22Rv1 (cell line): ENCODE measurements at regions not wholly inside any gene's neighbourhood (a gene's known extent, or its start where the extent isn't known, plus 50 kb on each side); places are given as distances from the start of the nearest gene placed in this dataset.

Source experiments
- H3K27ac ChIP-seq: fragments of 450-650 bp; 2 replicates; pipeline ENCODE4 v1.5.1; 2017
- ZFX ChIP-seq: fragments of 450-650 bp; IDR thresholded peaks from 2 replicates; pipeline ENCODE4 v1.6.1; 2017; ENCODE audit warnings: antibody characterized with exemption, borderline replicate concordance
- TF ChIP-seq, protein P1 (sequence below): fragments of 450-650 bp; IDR thresholded peaks from 2 replicates; pipeline ENCODE4 v1.5.1; 2017; ENCODE audit warnings: mild to moderate bottlenecking

DNA sequence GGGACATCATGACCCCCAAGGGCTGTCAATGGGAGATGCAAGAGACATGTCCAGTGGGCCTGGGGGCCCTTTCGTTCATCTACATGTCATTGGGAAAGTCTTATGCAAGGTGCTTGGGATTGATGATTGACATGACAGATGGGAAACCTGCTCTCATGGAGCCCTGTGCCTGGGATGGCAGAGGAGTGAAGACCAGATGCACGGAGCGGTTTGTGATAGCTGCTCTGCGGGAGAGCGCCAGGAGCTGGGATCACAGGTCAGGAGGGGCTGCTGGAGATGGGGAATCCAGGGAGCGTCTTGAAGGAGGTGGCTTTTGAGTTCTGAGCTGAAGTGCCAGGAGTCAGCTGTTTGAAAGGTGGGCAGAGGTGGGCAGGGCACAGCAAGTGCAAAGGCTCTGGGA is 104.3 kb downstream of the FGF18 start:
- TF ChIP-seq, protein P1, sequence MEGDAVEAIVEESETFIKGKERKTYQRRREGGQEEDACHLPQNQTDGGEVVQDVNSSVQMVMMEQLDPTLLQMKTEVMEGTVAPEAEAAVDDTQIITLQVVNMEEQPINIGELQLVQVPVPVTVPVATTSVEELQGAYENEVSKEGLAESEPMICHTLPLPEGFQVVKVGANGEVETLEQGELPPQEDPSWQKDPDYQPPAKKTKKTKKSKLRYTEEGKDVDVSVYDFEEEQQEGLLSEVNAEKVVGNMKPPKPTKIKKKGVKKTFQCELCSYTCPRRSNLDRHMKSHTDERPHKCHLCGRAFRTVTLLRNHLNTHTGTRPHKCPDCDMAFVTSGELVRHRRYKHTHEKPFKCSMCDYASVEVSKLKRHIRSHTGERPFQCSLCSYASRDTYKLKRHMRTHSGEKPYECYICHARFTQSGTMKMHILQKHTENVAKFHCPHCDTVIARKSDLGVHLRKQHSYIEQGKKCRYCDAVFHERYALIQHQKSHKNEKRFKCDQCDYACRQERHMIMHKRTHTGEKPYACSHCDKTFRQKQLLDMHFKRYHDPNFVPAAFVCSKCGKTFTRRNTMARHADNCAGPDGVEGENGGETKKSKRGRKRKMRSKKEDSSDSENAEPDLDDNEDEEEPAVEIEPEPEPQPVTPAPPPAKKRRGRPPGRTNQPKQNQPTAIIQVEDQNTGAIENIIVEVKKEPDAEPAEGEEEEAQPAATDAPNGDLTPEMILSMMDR = no peak
- no peak for TF ChIP-seq ZFX
- no peak overlapping the region for H3K27ac ChIP-seq

DNA sequence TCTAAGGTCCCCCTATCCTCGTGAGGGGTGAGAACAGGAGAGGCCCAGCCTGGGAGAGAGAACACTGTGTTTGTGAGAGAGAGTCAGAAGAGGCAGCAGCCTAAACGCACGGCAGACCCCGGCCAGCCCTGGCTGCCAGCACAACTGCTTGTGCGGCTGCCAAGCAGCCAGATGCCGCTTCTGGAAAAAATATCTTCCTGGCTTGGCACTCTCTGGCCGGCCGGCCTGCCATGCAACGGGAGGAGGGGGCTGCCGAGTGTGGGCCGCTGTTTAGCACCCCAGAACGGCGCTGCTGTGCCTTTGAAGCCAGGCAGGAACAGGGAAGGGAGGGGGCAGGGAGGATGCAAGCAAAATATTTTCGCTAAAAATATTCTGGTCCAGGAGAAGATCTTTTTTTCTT is 105.0 kb downstream of the FGF18 start:
- TF ChIP-seq ZFX = no peak
- TF ChIP-seq, protein P1 = no peak
- no peak overlapping the region for H3K27ac ChIP-seq

DNA sequence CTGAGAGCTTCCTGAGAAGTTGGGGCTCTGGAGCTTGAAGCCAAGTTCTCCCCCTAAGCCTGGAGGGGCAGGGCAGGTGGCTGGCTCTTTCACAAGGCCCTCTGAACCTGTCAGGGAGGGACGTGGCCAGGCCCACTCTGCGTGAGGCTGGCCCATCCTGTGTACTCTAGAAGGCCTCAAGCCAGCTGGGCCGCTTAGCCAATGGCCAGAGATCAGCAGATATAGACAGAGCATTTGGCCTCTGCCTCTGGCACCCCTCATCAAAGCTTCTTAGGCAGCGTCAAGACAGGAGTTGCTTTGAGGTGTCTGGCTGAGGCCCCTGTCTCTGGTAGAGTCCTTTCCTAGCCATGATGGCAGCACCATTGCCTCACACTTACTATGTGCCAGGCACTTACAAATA is 105.6 kb downstream of the FGF18 start:
- no peak overlapping the region for H3K27ac ChIP-seq
- TF ChIP-seq, protein P1 = no peak
- TF ChIP-seq ZFX = no peak

DNA sequence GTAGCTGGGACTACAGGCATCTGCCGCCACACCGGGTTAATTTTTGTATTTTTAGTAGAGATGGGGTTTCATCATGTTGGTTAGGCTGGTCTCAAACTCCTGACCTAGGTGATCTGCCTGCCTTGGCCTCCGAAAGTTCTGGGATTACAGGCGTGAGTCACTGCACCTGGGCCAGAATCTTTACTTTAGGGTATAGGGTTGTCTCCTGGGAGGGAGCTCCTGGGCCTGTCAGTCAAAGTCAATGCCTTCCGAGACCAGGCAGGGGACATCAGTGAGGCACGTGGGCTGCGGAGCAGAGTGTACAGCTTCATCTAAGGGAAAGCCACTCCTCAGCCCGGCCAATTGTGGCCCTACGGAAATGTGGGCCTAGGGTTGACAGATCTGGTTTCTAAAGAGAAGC is 108.6 kb downstream of the FGF18 start:
- no peak overlapping the region for H3K27ac ChIP-seq
- TF ChIP-seq, protein P1 = no peak
- TF ChIP-seq ZFX = no peak

DNA sequence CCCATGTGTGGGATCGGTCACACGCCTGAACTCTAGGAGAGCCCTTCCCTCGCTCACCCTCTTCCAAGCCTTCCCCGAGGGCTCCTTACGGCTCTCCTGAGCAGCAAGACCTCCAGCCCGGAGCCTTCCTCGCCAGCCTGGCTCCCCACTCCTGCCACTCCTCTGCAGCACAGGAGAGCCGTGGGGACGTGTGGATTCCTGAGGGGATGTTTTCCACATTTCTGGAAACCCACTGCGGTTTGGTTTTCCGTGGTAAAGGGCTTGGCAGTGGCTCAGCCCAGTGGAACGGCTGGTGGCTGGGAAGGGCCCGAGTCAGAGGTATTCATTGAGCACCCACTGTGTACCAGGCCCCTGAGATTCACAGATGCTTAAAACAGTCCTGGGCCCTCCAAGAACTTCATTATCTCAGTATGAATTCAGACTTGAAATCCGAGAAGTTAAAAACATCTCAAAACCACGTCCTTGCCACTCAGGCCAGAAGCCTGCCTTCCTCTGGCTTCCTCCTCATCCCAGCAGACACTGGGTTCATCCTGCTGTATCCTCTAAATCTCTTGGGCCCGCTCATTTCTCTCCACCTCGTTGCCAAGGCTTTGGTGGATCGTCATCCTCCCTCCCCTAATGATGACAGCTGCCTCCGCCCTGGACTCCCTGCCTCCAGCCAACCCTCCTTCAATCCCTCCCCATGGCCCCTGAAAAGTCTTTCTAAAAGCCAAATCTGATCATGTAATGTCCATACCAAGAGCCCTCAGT is 109.6 kb downstream of the FGF18 start:
- TF ChIP-seq ZFX = no peak
- TF ChIP-seq, protein P1 = no peak
- no peak overlapping the region for H3K27ac ChIP-seq

DNA sequence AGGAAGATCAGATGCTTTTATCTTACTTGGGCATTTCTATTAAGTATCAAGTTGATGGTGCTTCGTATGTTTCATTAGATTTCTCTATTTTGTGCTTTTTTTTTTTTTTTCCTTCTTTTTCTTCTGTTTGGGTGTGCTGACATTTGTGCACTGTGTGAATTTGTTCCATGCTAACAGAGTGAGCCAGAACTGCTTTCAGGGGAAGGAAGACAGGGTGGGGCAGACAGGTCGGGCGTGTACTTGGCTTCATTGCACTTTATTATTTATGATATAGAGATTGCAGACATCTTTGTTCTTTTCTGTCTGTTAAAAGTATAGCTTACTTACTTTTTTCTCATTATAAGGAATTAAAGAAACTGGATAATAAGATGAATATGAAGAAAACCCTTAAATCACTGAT is 112.2 kb downstream of the FGF18 start:
- no peak overlapping the region for H3K27ac ChIP-seq
- no peak for TF ChIP-seq ZFX
- TF ChIP-seq, protein P1 = no peak

DNA sequence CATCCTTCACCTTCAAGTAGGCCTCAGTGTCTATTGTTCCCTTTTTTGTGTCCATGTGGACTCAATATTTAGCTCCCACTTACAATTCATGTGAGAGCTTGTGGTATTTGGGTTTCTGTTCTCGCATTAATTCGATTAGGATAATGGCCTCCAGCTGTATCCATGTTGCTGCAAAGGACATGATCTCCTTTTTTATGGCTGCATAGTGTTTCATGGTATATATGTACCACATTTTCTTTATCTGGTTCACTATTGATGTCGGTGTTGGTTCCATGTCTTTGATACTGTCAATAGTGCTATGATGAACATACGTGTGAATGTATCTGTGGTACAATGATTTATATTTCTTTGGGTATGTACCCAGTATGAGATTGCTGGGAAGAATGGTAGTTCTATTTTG is 113.7 kb downstream of the FGF18 start:
- H3K27ac ChIP-seq = no peak overlapping the region
- no peak for TF ChIP-seq ZFX
- TF ChIP-seq, protein P1 = no peak
